GM21515 (cell line): ENCODE measurements at regions not wholly inside any gene's neighbourhood (a gene's known extent, or its start where the extent isn't known, plus 50 kb on each side); places are given as distances from the start of the nearest gene placed in this dataset.
"Not testable (repeated sequence)": the region's sequence is repeated elsewhere in the genome, so short reads cannot be mapped to it uniquely, and the experiment has no call there.

Experiments
- ATAC-seq: cut with Tn5 transposase; IDR thresholded peaks from one replicate; pipeline ENCODE4 v1.9.1; 2021; ENCODE audit not compliant: unreplicated experiment

DNA sequence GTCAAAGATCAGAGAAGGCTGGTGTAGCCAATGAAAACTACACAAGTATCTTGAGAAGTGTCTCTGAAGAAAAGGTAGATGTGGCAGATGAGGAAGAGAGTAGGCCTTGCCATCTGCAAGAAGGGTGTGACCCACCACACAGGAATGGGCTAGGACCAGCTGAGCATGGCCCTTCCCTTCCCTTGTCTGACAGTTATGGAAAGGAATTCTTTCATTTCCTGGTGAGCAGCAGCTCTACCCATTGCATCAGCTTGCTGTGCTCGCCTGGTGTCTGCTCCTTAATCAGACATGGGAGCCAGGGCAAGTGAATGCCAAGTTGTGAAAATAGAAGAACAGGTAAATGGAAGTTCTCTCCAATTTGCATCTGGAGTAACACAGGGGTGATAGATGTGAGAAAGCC lies 145.2 kb upstream of the KRR1 start:
- no peak for ATAC-seq

DNA sequence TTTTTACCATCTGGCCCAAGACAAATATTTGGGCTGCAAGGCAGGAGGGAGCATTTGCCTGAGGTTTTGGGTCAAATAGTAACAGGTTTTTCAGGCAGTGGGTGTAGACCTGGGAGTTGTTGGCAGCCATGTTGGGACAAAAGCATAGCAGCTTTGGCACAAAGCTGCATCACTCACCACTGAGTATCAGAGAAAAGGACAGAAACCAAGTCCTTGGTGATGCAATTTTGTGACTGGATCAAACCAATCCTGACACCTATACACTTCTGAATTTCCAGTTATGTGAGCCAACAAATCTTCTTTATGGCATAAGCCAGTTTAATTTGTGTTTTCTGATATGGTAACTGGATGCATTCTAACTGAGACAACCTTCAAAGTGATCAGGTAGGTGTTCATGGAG lies 144.8 kb upstream of the KRR1 start:
- ATAC-seq, result no peak

DNA sequence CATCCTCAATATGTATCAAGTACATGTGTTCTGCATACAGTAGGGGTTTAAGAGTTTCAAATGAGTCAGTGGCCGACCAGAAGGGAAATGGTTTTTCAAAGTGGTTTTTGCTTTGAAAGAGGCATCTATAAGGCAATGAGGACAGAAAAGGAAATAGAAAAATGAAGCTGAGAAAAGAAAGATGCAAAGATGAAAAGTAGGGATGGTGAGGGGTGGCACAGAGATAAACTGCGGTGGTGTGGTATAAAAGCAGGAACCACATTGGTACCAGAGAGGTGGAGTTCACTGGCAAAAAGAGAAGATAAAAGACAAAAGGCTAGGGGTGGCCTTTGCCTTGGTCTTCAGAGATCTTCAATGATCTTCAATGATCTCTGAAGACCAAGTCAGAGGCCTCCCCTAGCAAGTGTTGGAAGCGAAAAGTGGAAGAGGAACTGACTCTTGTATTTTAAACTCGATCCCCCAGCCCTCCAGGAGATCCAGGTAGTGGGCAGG lies 144.0 kb upstream of the KRR1 start:
- peak; percentile 65 for ATAC-seq

DNA sequence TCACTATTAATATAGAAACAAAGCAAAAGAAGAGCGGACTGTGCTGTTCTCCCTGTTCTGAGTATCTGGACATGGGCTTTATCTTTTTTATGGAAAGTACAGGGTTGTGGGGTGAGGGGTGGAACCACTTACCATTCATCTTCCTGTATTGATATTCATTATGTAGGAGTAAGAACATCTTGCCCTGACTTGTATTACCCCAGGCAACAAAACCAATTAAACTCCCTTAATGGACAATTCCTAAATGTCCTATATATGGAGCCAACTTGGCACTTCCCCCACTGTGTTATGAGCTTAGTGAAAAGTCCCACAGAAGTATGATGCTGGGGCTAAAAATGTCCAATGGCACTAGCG lies 139.9 kb upstream of the KRR1 start:
- no peak for ATAC-seq

DNA sequence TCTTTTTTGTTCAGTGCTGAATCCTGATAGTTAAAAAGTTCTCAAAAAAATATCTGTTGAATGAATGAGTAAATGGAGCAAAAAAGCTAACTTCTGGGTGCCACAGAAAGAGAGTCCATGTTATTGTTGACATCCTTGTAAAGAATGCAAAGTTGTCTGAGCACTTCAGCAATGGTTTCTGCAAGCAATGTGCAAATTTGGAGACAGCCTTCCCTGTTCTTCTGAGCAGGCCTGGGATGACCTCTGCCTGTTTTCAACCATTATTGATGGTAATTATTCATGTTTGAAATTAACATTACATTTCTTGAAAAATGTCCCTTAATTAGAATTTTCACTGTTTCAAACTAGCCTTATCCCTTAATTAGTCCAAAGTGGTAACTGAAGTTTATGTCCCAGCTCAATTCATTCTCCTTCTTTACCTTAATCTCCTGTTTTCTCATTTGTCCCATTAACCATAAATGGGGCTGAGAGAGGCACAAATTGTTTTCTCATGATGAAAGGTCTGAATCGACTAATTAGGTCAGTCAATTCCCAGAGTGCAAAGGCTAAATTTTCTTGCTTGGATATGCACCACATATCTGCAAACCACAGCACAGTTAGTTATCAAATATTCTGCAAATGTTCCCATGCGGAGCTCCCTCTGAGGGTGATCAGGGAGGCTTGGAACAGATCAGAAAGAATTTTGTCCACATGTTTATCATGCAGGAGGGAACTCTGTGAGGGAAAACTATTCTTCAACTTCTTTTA lies 139.4 kb upstream of the KRR1 start:
- ATAC-seq, result no peak

DNA sequence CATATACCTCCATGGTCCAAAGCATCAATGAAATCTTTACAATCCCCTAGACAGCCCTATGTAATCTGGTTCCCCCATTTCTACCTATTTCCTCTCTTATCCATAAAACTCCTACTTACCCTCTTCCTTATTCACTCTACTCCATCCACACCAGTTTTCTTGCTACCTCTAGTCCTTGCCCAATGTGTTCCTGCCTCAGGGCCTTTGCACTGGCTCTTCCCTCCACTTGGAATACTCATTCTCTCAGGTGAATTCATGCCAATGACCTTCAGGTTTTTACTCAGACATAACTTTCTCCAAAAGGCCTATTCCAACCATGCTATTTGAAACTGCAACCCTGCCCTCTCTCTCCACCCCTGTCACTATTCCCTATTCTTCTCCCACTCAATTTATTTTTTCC lies 138.7 kb upstream of the KRR1 start:
- no peak for ATAC-seq

DNA sequence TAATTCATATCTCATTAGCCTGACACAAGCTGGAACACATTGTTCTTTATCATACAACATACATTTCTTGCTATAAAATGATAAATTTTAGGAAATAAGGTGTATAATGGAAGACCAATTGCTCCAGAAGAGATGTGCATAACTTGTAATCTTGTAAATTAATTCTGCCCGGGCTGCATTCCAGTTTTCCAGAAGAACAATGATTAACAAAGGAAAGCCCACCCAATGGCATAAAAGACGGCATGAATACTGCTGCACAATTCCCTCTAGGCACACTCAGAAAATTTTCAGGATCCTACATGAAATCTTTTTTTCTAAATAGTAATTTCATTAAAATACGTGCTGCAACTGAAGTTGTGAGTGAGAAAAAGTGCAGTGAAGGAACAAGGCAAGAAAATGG lies 137.4 kb upstream of the KRR1 start:
- ATAC-seq, result no peak

DNA sequence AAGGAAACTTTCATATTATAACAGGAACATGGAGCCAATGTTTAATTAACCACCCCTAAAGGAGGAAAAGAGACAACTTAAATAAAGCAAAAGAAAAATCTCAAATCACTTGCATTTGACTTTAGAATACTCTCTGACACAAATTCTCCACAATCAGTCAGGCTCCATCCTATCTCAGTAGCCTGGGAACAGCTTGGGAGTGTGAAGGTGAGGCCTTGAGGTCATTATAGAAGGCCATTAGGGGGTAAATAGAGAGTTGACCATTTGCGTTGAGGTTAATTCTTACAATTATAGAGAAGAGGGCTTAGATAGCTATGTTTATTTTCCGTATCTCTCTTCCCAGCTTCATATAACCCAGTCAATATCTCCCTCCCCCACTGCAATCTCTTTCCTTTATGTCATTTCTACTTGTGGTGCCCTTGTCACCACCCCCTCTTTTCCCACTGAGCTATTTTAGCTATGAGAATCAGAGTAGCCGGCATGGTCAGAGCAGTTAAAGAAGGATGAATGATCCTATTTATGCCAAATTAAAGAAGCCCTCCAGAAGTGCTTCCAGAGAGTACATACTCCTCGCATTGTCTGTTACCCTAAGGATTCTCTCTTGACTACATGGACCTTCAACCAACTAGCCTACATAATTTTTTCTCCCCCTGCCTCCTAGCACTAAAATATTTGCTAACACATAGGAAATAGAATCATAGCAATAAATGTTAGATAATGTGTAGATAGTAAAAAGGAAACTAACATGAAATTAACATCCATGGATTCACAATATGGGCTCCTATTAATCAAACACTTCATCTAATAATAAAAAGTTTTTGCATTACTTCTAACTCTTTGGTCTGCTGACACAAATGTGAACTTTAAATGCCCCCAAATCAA lies 135.2 kb upstream of the KRR1 start:
- no peak for ATAC-seq

DNA sequence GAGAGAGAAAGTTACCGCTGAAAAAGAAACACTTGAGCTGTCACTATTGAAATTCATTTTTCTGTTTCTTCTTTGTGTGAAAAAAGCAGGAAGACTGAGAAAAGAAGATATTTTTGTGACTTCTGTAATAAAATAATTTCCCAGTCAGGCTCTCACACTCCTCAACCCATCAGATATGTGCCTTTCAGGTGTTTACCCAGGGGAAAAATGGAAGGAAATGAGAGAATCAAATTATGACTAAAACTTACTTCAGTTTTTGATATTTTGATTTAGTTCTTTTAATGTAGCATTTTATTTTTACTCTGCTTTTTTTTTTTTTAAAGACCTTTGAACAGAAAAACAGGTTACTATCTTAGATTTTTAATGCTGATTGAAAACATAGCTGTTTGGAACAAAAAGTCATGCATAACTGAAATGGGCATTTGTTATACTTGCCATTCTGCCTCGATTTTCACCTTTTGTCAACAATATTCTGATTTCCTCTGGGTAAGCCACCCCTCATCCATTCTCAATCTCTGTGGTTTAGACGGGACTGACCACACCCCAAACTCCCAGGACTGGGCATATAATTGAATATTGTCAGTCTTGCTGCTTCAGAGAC lies 133.2 kb upstream of the KRR1 start:
- no peak for ATAC-seq

DNA sequence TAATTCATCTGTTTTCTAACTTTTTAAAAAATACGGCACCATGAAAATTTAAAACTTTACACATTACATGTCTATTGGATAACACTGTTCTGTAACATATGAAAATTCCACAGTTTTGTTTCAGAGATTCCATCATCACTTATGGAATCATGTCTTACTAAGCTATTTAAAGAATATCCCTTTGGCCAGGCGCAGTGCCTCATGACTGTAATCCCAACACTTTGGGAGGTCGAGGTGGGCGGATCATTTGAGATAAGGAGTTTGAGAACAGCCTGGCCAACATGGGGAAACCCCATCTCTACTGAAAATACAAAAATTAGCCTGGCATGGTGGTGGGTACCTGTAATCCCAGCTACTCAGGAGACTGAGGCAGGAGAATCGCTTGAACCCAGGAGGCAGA lies 131.7 kb upstream of the KRR1 start:
- ATAC-seq, result not testable (repeated sequence)

DNA sequence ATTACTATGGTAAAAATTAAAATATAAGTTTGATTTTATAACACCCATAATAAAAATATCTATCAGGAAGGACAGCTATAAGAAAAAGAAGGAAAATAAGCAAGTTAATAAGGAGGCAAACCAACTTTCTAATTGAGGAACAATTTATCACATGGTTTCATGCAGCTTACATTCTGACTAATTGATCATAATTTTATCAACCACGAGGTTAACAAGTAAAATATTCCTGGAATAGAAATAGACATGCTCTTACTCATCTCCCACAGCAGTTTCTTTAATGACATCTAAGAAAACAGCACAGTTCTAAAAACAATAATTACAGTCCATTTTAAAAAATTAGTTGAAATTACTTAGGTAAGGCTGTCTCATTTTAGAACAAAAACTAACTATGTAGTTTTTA lies 130.8 kb upstream of the KRR1 start:
- no peak for ATAC-seq

DNA sequence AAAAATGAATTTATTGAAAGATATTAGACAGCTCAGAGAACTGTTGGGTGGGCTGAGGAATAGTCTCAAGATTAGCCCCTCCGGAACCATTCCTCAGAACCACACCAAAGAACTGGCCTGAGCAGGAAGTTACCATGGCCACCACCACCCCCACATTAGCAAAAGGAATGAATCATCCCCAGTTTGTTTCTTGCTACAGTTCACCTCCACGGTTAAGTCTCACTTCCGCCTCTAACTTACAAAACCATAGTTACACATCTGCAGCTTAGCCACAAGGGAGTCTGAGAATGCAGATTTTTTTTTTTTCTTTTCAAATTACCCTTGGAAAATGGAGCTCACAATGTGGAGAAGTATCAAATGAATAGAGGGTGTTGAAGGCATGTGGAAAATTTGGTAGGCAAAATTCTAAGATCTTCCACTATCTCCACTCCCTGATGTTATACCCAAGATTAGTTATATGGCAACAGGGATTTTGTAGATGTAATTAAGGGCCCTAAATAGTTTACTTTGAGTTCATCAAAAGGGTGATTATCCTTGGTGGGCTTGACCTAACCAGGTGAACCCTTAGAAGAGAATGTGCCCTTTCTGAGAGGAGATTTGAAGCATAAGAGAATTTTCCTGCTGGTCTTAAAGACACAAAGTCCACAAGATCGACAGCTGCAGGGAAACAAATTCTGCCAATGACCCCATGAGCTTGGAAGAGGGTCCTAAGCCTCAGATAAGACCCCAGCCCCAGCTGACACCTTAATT lies 129.8 kb upstream of the KRR1 start:
- ATAC-seq, result peak; percentile 100

DNA sequence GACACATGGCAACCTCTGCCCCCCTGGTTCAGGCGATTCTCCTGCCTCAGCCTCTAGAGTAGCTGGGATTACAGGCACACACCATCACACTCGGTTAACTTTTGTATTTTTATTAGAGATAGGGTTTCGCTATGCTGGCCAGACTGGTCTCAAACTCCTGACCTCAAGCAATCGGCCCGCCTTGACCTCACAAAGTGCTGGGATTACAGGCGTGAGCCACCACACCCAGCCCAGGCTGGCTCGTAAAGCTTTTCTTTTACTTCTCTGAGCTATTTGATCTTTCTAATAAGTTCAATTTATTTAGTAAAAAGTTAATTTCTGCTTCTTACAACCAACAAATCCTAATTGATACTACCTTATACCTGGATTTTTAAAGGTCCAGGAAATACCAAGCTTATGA lies 127.4 kb upstream of the KRR1 start:
- no peak for ATAC-seq

DNA sequence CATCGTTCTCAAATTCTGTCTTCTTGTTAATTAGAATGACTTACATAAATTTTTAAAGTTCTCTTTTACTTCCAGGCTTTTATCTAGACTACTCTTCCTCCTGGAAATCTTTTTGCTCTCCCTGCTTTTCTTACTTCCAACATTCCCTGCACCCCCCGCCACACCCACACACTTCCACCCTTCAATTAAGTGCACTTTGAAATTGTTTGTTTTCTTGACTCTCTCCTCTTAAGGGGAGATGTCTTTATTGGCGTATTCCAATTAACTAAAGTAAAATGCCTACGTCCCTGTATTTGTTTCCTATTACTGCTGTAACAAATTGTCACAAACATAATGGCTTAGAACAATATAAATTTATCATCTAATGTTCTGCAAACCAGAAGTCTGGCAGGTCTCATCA lies 125.2 kb upstream of the KRR1 start:
- no peak for ATAC-seq

DNA sequence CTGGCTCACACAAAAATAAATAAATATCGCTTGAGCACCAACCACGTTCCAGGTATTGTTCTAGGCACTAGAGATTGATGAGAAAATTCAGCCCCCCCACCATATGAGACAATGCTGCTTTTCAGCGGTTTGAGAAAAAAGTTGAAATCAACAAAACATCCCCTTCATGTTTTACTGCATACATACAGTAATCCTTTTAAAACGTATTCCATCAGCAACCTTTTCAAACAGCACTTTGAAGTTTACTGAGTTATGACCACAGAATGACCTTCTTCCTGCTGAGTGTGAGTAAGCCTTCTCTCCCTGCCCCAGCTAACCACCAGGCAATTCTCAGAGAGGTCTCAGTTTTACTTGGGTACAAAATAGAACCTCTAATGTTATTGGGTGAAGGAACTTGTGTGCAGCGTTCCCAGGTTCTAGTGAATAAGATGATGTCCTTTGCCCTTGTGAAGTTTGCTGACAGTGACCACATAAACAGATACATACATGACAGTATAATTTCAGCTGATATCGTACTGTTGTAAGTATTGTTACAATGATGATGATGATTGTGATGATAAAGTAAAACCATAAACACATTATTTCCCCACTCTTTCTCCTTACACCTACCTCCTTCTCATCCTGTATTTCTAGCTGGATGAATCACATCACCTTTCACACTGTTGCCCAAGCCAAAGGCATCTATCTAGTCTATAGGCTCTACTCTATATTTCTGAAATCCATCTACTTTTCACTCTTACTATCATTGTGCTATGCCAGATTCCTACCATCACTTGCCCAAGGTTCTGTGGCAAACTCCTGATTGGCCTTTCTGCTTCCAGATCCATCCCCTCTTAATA lies 124.4 kb upstream of the KRR1 start:
- ATAC-seq, result peak; percentile 67

DNA sequence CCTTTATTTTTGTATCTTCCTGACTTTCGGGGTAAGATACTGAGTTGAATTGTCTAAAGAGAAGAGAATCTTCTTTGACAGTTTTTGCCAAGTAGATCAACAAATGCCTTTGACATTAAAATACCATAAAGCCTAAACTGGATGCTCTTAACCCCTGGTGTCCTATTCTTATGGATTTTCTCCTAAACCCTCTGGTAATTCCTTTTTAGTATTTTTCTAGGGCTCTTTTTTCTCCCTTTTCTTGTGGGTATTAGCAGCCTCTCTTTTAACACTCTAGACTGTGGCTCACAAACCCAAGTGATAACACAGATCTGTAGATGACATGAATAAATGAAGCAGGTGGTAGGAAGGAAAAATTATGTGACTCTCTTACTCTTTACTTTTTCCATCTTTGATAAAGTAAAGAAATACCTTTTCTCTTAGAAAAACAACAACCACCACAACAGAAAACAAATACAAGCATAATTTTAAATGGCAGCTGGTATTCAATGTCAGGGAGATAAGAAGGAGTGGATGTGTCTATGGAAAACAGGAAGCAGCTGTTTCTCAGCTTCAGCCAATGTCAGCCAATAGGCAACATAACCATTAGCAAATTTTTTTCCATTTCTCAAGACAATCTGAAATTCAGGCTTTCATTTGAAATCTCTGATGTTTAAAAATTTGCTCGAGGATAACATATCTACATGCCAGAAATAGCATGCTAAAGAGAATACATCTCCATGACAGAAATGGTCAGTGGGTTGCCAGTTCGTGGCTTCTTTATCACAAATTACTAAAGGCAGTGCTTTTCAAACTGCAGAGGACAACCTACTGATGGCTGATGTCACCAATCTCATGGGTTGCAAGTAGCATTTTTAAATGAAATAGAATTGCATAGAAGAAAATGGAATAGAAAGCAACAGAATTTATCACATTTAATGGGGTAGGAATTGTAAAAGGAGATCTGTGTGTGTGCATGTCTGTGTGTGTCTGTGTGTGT lies 123.1 kb upstream of the KRR1 start:
- ATAC-seq, result no peak

DNA sequence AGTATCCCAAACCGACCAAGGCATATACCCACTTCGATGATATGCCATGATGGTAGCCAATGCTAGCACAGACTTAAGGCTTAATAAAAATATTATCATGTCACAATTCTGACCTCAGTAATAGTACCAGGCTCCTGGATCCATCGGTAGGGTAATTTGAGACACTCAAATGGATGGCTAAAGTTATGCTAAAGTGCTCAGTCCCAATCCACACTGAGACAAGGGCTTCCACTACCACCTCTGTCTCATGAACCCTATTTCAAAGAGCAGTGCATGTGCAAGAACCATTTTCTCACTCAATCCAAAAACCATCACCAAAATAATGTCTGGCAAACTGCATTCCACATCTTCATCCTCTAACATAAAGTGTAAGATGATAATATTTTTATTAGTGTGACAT lies 122.4 kb upstream of the KRR1 start:
- no peak for ATAC-seq

DNA sequence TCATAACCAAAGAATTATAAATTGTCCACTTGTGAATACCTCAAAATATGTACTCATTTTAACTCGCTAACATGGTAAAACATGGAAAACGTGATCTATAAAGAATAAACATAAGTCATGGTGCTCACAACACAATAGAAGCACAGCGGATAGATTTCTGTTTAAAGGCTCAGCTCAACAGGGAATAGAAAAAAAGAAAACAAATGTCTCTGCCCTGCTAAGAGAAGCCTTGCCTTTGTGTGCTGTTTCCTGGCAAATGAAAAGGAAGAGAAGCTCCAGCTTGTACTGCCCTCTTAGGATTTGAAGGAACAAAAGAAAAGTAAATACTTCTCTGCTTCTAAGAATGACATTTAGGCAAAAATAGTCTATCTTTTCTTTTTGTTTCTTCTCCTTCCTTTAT lies 121.0 kb upstream of the KRR1 start:
- no peak for ATAC-seq

DNA sequence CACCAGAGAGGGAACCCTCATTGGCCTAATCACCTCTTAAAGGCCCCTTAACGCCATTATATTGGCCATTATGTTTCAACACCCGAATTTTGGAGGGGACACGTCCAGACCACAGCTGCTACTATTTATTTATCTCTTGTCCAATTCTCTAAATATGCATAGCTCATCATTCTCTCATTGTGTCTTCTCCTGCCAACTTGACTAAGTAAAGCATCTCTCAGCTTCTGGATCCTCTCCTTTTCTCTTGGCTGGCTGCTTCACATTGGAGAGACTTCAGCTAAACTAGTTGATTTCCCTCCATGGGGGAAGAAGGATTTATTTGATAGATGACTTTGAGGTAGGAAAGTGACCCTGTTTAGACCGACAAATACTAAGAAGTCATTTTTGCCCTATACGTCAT lies 120.4 kb upstream of the KRR1 start:
- ATAC-seq, result no peak
